ENCODE measurements at regions not wholly inside any gene's neighbourhood (a gene's known extent, or its start where the extent isn't known, plus 50 kb on each side); places are given as distances from the start of the nearest gene placed in this dataset.

DNA sequence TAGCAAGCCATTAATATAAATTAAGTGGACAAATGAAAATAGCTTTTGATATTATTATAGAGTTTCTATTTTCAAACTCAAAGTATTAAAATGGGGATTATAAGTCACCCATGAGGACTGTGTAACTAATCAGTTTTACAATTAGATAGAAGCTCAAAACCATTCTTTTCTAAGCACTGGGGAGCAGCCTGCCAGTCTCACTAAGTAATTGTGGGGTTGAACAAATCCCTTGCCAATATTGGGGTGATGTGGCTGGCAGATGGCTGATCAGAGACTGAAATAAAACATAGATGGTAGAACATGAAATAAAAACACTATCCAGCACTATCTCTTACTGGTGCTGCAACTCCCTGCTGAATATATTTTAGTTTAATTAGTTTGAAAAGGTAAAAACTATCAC is 353.2 kb downstream of the FLRT2 start:
- no peak overlapping the region for H3K4me3 ChIP-seq (ENCODE audit: low read depth, low read length)
- in situ Hi-C loops (cut with HindIII; ENCODE audit: low sequenced_read_pairs), result no loop called here
- DNase-seq (ENCODE audit: low read depth), result no peak
- no peak for TF ChIP-seq CTCF (IDR thresholded peaks at IDR 0.05; ENCODE audit: low read depth, low read length, missing control alignments)

- no peak for TF ChIP-seq CTCF (IDR thresholded peaks at IDR 0.05; ENCODE audit: low read depth, low read length, missing control alignments)
- DNase-seq (ENCODE audit: low read depth), result no peak
- no peak overlapping the region for H3K4me3 ChIP-seq (ENCODE audit: low read depth, low read length)
- in situ Hi-C loops (cut with HindIII; ENCODE audit: low sequenced_read_pairs), result no loop called here
These were observed 352.0 kb downstream of the FLRT2 start for GRCh38 chr14:85881935-85882334.

- in situ Hi-C loops (cut with HindIII; ENCODE audit: low sequenced_read_pairs), result no loop called here
- TF ChIP-seq CTCF (IDR thresholded peaks at IDR 0.05; ENCODE audit: low read depth, low read length, missing control alignments), result no peak
These were observed 348.9 kb downstream of the FLRT2 start for GRCh38 chr14:85878874-85879273.

GRCh38 chr14:85873006-85873405 is 343.1 kb downstream of the FLRT2 start:
- no peak overlapping the region for H3K4me3 ChIP-seq (ENCODE audit: low read depth, low read length)
- no peak for DNase-seq (ENCODE audit: low read depth)
- in situ Hi-C loops (cut with HindIII; ENCODE audit: low sequenced_read_pairs), result no loop called here
- TF ChIP-seq CTCF (IDR thresholded peaks at IDR 0.05; ENCODE audit: low read depth, low read length, missing control alignments), result no peak

More at GRCh38 chr14:85878874-85879273, 348.9 kb downstream of the FLRT2 start:
- H3K4me3 ChIP-seq (ENCODE audit: low read depth, low read length), result no peak overlapping the region
- DNase-seq (ENCODE audit: low read depth), result no peak

GRCh38 chr14:85867450-85867849 is 337.5 kb downstream of the FLRT2 start:
- in situ Hi-C loops (cut with HindIII; ENCODE audit: low sequenced_read_pairs), result no loop called here
- DNase-seq (ENCODE audit: low read depth), result no peak
- TF ChIP-seq CTCF (IDR thresholded peaks at IDR 0.05; ENCODE audit: low read depth, low read length, missing control alignments), result no peak
- no peak overlapping the region for H3K4me3 ChIP-seq (ENCODE audit: low read depth, low read length)

- DNase-seq (ENCODE audit: low read depth), result no peak
- no peak overlapping the region for H3K4me3 ChIP-seq (ENCODE audit: low read depth, low read length)
- in situ Hi-C loops (cut with HindIII; ENCODE audit: low sequenced_read_pairs), result no loop called here
- no peak for TF ChIP-seq CTCF (IDR thresholded peaks at IDR 0.05; ENCODE audit: low read depth, low read length, missing control alignments)
These were observed 335.8 kb downstream of the FLRT2 start for GRCh38 chr14:85865701-85866100.

DNA sequence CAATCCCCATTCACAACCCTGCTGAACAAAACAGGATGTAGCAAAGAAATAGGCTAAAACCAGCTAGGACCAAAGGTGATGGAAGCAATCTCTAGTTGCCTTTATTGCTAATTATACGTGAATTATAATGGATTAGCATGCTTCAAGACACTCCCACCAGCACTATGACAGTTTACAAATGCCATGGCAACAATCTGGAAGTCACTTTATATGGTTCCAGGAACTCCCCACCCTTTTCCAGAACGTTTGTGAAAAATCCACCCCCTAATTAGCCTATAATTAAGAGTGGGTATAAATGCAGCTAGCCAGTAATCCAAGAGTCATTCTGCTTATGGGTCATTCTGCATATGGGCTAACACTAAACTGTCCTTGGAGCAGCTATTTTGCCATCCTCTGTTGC is 328.7 kb downstream of the FLRT2 start:
- DNase-seq (ENCODE audit: low read depth), result no peak
- no peak for TF ChIP-seq CTCF (IDR thresholded peaks at IDR 0.05; ENCODE audit: low read depth, low read length, missing control alignments)
- no peak overlapping the region for H3K4me3 ChIP-seq (ENCODE audit: low read depth, low read length)
- in situ Hi-C loops (cut with HindIII; ENCODE audit: low sequenced_read_pairs), result no loop called here

Measured in astrocyte of the cerebellum (primary cell).